ENCODE measurements at regions not wholly inside any gene's neighbourhood (a gene's known extent, or its start where the extent isn't known, plus 50 kb on each side); places are given as distances from the start of the nearest gene placed in this dataset.

GRCh38 chr18:33831424-33831823 lies 253.4 kb downstream of the ASXL3 start:
- no peak for TF ChIP-seq CTCF (conservative IDR thresholded peaks at IDR 0.05)
- no peak for TF ChIP-seq ZFX (IDR thresholded peaks at IDR 0.05)
